NCI-H524 treated with DMSO at 0.1 percent for 48 hours (cell line): ENCODE measurements at regions not wholly inside any gene's neighbourhood (a gene's known extent, or its start where the extent isn't known, plus 50 kb on each side); places are given as distances from the start of the nearest gene placed in this dataset.

Experiments used
- DNase-seq: peaks from one replicate; lab custom pipeline; 2025; lab: John Stamatoyannopoulos, UW

GRCh38 chr17:73694491-73694890 lies 50.2 kb upstream of the SDK2 start:
- no peak for DNase-seq

- no peak for DNase-seq
These were observed 50.9 kb upstream of the SDK2 start for GRCh38 chr17:73695035-73695738.

- no peak for DNase-seq
These were observed 52.0 kb upstream of the SDK2 start for GRCh38 chr17:73696251-73696650.

- no peak for DNase-seq
These were observed 53.6 kb upstream of the SDK2 start for GRCh38 chr17:73697872-73698271.

- no peak for DNase-seq
These were observed 54.7 kb upstream of the SDK2 start for GRCh38 chr17:73698966-73699365.

GRCh38 chr17:73701701-73702100 lies 57.5 kb upstream of the SDK2 start:
- DNase-seq, result no peak

GRCh38 chr17:73703192-73703591 lies 58.9 kb upstream of the SDK2 start:
- no peak for DNase-seq

GRCh38 chr17:73703917-73704316 lies 59.7 kb upstream of the SDK2 start:
- no peak for DNase-seq

- DNase-seq, result no peak
These were observed 61.3 kb upstream of the SDK2 start for GRCh38 chr17:73705594-73705993.

- DNase-seq, result no peak
These were observed 62.2 kb upstream of the SDK2 start for GRCh38 chr17:73706428-73706827.

GRCh38 chr17:73706858-73707257 lies 62.6 kb upstream of the SDK2 start:
- DNase-seq, result no peak

GRCh38 chr17:73707358-73707757 lies 63.1 kb upstream of the SDK2 start:
- DNase-seq, result no peak

- peak; percentile 12 for DNase-seq
These were observed 65.9 kb upstream of the SDK2 start for GRCh38 chr17:73710095-73710592.

- no peak for DNase-seq
These were observed 66.9 kb upstream of the SDK2 start for GRCh38 chr17:73711184-73711583.

GRCh38 chr17:73711916-73712315 lies 67.7 kb upstream of the SDK2 start:
- no peak for DNase-seq

GRCh38 chr17:73713136-73713535 lies 68.9 kb upstream of the SDK2 start:
- DNase-seq, result no peak

- DNase-seq, result no peak
These were observed 71.5 kb upstream of the SDK2 start for GRCh38 chr17:73715769-73716168.

- no peak for DNase-seq
These were observed 73.4 kb upstream of the SDK2 start for GRCh38 chr17:73717690-73718089.

GRCh38 chr17:73718362-73718761 lies 74.1 kb upstream of the SDK2 start:
- DNase-seq, result no peak

- DNase-seq, result no peak
These were observed 74.7 kb upstream of the SDK2 start for GRCh38 chr17:73718912-73719311.

- DNase-seq, result peak; percentile 97
These were observed 75.4 kb upstream of the SDK2 start for GRCh38 chr17:73719588-73720071.

- DNase-seq, result no peak
These were observed 76.1 kb upstream of the SDK2 start for GRCh38 chr17:73720187-73720834.

- DNase-seq, result peak; percentile 77
These were observed 77.9 kb upstream of the SDK2 start for GRCh38 chr17:73722165-73722564.

- DNase-seq, result no peak
These were observed 79.1 kb upstream of the SDK2 start for GRCh38 chr17:73723317-73723716.
